Inferior parietal cortex (tissue), 1 donor: ENCODE measurements at regions not wholly inside any gene's neighbourhood (a gene's known extent, or its start where the extent isn't known, plus 50 kb on each side); places are given as distances from the start of the nearest gene placed in this dataset.
"Not testable (repeated sequence)": the region's sequence is repeated elsewhere in the genome, so short reads cannot be mapped to it uniquely, and the experiment has no call there.

Experiments
- DNase-seq: peaks from one replicate; pipeline ENCODE4 v3.0.0-alpha.2; 2016; ENCODE audit errors: extremely low spot score

DNA sequence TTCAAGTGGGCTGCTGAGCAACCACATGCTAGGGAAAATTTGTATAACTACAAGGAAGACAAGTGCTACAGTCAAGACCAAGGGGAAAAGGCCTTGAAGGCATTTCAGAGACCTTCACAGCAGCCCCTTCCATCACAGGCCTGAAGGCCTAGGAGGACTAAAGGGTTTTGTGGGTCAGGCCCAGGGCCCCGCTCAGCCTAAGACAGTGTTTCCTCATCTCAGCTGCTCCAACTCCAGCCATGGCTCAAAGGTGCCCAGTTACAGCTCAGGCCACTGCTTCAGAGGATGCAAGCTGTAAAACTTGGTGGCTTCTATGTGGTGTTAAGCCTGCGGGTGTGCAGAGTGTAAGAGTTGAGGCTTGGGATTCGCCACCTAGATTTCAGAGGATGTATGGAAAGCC lies 260.5 kb downstream of the NXPE2 start:
- no peak for DNase-seq

DNA sequence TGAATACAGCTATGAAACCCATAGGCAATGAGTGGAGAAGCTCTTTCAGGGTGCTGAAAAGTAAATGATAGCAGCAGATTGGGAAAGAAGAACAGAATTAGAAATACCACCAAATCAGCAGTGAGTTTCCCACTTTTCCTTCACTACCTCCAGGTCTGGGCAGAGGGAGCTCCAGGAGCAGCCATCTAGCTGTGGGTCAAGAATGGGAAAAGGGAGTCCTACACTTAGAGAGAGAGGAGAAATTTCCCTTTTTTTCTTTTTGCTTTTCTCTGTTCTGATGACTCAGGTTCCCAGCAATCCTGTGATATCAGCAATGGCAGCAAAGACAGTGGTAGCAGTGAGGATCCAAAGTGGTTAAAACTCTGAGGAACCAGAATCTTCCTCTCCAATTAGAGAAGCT lies 263.9 kb downstream of the NXPE2 start:
- no peak for DNase-seq

DNA sequence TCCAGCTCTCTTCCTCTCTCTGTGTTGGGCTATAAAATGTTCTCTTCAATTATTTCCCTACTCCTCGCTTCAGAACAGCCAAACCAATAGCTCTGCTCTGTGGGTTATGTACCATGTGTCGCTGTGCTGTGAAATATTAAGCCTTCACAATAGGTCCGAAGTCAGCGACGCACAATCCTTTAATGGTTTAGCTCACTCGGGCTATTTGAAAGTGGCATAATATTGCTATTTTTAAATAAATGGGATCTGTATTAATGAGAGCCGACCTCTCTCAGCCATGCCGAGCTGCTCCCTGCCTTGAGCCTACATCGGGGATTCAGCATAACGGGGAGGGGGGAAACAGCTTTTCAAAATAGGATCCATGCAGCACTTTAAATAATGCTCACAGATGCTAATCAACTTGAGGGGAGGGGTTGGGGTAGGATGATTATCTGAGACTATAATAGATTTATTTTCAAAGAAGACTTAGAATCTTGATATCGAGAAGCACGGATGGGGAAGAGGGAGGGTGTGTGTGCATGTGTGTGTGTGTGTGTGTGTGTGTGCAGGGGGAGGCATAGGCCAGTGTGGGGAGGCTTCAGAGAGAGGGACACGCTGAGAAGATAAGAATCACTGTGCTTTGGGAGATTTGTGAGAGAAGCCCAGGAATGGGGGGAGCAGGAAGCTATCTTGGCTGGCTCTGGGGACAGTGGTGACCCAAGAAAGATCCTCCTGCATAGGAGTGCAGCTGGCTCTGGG lies 271.5 kb downstream of the NXPE2 start:
- DNase-seq = no peak

DNA sequence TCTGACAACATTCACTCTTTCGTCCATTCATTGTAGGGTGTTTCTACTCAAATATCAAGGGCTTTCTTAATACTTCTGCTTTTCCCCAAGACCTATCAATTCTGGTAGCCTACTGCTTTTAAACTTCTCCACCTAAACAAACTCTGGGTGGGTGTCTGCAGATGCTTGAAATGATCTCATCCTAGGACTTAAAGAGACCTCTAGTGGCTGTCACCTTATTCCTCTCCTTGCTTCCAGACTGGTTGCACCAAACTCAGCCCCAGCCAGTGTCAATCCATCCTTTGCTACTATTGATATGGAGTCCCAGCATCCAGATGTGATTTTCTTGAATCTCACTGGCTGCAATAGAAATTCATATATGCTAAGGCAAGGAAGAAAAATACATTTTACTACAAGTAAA lies 274.7 kb downstream of the NXPE2 start:
- DNase-seq = no peak

DNA sequence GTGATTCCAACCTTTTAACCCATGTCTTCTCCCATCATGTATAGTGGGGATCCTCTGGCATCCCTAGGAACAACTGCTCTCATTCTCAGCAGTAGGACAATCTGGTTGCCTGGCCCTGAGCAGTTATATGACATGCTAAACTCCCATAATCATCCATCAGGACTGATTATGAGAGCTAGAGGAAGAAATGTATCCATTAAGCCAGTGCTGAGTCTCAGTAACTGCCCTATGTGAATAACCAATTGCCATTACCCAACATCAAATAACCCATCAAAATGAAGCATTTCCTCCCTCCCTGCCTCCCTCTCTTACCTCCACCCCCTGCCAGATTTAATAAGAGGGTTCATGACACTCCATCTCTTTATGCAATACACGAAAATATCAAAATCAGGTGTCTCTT lies 277.6 kb downstream of the NXPE2 start:
- DNase-seq = no peak

DNA sequence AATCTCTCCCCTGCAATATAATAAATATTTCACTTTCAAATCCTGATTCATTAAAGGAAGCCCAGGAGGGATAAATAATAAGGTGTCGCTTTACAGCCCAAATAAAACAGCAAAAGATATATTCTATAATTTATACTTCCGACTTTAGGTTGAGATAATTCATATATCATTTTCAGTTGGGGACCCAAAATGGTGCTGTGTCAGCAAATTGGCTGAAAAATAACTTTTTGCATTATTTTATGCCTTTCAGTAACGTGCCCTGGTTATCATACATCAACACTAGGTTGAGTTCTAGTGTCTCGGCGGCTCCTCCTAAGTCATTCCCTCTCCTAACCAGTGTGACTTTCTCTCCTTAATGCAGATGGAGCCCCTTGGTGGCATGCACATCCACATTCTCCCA lies 278.2 kb downstream of the NXPE2 start:
- no peak for DNase-seq

DNA sequence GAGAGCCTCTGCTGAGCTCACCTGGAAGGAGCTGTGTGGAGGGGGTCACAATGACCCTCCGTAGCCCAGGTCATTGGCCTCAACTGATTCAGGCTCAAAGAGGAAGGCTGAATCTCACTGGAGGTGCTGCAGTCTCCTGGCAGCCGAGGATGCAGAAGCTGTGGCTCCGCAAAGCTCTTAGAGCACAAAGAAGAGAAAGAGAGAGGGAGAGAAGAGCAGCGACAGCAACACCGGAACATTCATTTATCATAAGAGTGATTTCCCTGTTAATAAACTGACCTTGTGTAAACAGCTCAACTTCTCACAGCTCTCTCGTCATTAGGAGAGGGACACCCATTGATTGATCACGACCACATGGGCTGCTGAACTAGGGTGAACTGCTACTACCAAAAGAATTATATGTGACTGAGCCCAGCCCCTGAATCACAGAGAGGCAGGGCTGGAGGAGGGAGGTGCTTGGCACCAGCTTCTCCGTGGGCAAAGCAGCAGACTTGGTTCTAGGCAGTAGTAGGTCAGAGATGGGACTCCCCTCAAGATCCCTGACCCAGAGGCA lies 281.7 kb downstream of the NXPE2 start:
- no peak for DNase-seq

DNA sequence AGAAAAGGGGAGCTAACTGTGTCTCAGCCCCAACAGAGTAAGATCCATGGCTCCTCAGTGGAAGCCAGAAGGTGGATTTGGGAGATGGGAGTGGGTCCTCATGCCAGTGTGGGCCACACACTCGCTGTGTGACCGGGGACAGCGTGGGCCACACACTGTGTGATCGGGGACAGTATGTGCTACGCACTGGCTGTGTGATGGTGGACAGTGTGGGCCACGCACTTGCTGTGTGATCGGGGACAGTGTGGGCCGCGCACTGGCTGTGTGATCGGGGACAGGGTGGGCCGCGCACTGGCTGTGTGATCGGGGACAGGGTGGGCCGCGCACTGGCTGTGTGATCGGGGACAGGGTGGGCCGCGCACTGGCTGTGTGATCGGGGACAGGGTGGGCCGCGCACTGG lies 282.5 kb downstream of the NXPE2 start:
- DNase-seq = not testable (repeated sequence)

DNA sequence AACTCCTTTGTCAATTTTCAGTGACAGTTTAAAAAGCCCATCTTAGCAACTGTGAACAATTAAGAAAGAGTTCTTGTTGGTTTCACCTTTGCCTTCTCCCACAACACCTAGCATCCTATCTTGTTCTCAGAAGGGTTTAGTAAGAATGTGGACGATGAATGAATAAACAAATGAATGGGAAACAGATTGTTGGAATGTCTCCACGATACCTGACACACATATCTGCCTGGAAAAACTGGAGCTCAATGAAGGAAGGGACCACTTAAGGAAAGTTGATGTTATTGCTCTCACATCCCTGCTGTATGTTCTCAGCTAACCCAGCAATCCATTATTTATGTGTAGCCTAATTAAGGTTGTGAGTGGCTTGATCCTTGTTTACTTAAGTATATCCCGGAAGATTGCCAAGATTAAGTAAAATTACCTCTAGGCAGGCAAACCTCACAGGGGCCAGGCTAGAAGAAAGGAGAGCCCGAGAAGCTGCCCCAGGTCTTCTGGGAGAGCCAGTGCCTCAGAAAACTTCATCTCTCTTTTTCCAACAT lies 286.4 kb downstream of the NXPE2 start:
- DNase-seq = no peak

DNA sequence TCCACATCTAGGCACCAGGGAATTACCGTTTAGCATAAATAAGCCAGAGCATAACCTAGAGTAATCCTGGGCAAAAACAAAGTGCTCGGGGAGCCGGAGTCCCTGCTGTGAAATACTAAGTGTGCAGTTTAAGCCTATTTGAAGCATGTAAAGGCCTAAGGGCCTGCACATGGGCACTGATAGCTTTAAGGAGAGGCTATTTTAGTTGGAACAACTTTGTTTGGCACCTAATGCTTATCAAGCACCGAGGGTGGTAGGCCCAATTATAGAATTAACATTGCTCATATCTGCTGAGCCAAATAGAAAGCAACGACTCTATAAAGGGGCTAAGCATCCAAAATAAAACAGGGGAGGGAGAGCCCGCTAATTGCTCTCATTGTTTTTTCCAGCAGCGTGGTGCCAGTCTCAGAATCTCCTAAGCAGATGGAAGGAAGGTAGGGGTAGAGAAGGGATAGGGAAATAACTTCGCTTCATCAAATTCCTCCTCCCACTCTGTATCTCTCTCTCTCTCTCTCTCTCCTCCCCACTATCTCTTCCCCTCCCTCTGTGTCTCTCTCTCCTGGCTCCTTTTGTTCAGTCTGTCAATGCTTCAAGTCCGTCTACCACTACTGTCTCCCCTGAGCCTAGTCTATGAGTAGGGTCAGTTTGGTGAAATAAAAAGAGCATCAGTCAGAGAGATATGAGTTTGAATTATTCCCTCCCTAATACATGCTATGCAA lies 292.8 kb downstream of the NXPE2 start:
- DNase-seq = no peak

DNA sequence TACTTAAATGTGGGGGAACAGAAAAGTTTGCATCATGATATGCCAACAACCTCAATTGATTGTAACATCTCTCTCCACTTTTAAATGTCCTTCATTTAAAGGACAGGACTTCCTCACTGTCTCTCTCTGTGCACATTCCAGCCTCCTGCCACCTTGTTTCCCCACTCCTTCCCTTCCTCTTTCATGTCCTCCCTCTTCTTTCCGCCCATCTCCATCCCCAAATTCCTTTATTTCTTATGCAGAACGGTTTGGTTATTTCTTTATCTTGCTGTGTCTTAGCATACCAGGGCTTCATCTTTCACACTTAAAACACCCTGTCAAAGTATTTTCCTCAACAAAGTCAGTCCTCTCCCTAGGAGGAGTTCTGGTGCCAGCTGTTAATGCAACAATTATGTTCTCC lies 293.8 kb downstream of the NXPE2 start:
- no peak for DNase-seq

DNA sequence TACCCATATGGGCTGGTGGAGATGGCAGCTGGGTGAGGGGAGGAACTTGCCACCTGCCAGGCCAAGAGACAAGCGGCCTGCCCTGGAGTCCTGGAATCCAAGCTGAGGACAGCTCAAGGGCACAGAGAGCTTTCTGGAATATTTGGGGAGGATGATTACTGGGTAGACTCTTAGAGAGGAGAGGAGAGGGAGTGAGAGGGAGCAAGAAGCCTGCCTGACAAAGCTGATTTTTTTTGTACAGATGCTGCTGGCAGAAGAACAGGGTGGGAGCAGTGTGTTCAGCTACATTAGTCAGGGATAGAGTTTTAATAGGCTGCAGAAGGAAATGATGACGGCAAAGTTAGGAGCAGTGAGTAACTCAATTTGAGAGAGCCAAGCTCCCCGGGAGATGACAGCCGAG lies 299.3 kb downstream of the NXPE2 start:
- no peak for DNase-seq

DNA sequence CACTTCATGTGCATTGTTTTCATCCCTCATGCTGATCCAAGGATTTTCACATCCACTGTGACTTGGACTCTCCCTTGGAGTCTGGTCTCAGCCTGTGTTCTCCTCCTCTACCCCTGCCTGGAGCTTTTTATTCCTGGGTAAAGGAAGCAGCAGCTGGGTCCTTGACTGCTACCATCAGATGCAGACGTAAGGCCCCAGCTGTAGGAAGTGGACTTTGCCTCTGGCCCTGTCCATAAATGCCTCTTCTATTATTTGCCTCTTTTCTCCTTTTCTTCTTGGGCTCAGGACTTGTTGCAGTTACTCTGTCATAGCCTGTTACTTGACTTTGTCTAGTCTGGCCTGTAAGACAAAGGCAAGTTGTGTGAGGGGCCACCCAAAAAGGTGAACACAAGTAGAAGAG lies 303.8 kb downstream of the NXPE2 start:
- no peak for DNase-seq

DNA sequence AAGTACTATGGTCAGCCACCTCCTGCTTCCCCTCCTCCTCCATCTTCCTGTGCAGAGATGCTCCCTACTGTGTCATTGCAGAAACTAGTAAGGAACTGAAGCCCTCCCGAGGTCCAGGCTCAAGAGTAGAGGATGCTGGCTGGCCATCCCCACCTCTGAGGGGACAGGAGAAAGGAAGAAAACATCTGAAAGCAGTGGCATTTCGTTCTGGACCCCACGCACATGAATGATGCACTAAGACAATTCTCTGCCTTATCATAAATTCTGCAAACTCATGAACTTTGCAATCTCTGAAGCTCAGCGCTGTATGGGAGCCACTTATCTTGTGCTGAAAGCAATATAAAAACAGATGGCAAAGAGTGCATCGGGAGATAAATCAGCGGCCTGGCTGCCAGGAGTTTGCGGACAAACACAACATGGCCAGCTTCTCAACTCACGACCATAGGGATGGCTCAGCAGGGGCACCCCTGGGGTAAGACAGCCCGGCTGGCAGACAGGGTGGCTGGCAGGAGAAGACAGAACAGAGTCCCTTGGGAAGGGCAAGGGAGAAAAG lies 306.4 kb downstream of the NXPE2 start:
- no peak for DNase-seq

DNA sequence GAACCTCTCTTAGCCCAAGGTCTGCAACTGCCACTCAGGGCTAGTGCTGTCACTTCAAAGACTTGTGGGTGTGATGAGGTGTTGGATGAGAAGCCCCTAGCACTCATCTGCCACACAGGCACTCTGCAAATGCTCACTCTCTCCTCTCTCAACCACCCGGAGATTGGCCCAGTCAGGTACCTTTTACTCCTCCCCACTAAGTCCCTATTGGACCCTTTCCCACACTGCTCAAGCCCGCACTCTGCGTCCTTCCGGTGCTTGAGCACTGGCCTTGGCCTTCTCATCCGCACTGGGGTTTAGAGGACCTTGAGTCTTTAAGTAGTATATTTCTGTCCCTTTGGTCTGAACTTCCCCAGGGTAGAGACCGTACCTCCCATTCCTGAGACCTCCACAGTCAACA lies 308.0 kb downstream of the NXPE2 start:
- DNase-seq = no peak

DNA sequence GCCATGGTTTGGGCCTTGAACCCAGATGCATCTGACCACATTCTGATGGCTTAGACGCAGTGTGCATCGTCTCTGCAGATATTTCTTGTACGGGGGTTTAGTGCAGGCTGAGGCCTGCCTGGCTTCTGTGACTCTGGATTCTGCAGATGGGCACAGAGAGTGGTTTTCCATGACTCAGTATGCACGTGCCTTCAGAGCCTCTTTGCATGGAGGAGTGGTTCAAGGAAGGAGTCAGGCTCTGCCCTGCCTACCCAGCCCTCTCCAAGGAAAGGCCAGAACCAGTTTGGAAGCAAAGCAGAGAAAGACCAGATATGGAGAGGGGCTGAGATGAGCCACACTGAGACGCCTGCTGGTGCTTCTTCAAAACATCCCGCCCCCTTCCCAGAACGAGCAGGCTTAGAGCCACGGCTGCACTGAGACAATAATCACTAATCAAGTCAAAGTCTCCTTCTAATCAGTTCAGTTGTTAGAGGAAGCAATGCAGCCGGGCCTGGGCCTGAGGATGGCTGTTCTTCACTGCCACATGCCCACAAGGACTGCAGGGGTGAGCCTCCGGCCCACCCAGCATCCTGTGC lies 308.9 kb downstream of the NXPE2 start:
- no peak for DNase-seq

DNA sequence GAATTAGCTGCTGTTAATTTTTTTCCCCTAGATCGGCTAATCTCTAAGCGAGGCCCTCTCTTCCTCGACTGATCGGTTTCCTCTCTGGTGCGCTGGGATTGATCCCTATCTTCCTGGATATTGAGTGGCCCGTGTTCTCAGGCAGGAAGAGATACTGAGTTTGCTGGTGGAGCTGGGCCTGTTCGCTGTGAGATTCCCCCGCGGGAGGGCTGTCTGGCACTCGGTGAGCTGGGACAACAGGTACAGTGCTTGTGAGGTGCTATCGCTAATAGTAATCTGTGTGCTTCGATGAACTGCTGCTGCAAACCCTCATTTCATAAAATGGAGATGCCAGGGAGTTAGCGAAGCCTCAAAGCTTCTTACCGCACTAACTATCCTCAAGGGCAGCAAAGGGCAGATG lies 310.3 kb downstream of the NXPE2 start:
- DNase-seq = no peak

DNA sequence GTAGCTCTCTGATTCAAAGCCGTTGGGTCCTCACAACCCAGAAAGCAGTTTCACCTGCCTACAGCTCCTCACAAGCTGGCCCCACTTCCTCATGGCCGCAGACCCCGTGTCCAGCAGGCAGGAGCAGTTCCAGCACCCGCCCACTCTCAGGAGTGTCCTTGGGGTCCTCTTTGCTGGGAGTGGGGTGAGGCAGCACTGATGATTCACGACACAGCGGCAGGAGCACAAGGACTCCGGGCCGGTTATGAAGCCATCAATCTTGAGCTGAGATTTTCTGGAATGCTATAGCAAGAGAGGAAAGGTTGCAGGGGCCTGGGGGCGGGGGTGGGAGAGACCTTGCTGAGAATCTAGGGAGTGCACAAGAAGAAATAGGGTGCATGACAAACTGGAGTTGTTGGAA lies 311.2 kb downstream of the NXPE2 start:
- no peak for DNase-seq

DNA sequence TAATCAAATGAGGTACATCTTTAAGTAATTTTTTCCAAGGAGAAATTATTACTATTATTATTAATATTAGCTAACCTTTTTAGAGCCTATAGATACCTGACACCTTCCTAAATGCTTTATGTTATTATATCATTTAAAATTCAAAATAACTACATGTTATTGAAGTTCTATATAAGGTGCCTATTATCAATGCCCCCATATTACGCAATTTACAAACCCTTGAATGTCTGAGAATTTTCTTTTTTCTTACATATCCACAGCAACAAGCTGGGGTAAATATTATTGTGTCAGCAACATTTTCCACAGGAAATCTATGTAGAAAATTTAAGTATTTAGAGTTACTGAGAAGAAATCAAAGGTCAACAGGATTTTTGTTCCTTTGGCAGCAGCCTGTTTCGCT lies 327.3 kb downstream of the NXPE2 start:
- DNase-seq = no peak

DNA sequence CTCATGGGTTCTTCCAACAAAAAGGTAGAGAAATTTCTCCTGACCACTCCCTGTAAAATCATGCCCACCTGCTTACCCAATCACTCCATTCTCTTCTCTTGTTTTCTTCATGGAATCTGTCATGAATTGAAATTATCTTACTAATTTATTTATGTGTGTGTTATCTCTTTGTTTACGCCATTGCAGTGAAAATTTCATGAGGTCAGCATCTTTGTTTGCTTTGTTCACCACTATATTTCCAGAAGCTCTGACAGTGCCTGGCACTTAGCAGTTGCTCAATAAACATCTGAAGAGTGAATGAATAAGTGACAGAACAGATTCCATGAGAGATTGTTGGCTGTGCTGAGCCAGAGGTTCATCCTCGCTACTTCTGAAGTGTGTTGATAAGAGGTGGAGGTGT lies 329.5 kb downstream of the NXPE2 start:
- DNase-seq = no peak

DNA sequence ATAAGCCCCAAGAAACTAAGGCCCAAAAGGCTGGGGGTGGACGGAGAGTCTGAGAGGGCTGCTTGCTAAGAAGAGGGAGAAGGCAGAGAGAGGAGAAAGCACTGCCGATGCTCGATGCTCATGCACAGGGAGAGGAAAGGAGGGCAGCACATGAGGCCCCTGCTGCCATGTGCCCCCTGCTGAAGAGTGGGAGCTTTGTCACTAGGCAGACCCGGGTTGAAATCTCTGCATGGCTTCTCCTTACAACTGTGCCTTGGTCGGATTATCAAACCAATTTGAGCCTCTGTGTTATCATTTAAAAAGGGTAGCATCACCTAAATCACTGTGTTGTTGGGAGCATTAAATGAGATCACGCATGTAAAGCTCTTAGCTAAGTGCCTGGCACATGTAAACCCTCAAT lies 330.5 kb downstream of the NXPE2 start:
- no peak for DNase-seq

DNA sequence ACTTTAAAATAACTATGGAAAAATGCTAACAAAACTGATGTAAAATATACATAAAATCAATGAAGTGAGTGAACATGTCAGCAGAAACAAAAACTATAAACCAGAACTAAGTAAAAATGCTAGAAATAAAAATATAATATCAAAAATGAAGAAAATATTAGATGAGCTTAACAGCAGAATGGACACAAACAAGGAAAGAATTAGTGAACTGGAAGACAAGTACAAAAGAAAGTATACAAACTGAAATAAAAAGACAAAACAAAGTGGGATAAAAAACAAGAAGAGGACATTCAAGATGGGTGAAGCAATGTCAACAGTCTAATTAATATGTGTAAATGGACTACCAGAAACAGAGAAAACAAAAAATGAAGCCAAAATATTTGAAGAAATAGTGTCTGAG lies 339.2 kb downstream of the NXPE2 start:
- no peak for DNase-seq
